GM23338 (cell line): ENCODE measurements at regions not wholly inside any gene's neighbourhood (a gene's known extent, or its start where the extent isn't known, plus 50 kb on each side); places are given as distances from the start of the nearest gene placed in this dataset.

Experiments
- CREB1 ChIP-seq: fragments of 250-450 bp; sonication (Bioruptor Pico); IDR thresholded peaks from 2 replicates; pipeline ENCODE4 v1.5.0; 2020; ENCODE audit warnings: low read depth, mild to moderate bottlenecking, moderate library complexity
- CTCF ChIP-seq, 2 experiments: fragments of 200-600 bp in 1 of 2; sonication (generic) in 1 of 2; conservative IDR thresholded peaks; 2 replicates each; pipeline versions ENCODE4 v1.5.1 to v1.6.1; 2016 to 2017; ENCODE audit warnings: antibody characterized with exemption in 2 of 2, low read depth in 2 of 2, mild to moderate bottlenecking in 2 of 2, moderate library complexity in 1 of 2
- ETS1 ChIP-seq: IDR thresholded peaks from 2 replicates; pipeline ENCODE4 v1.6.1; 2016; ENCODE audit warnings: antibody characterized with exemption
- EZH2 ChIP-seq: fragments of 200-600 bp; sonication (generic); IDR thresholded peaks from one replicate; pipeline ENCODE4 v1.8.0; 2017; ENCODE audit warnings: antibody characterized with exemption, mild to moderate bottlenecking, low read depth; ENCODE audit not compliant: unreplicated experiment
- EZH2phosphoT487 ChIP-seq: fragments of 200-600 bp; sonication (generic); IDR thresholded peaks from one replicate; pipeline ENCODE4 v1.8.1; 2018; ENCODE audit warnings: antibody characterized with exemption; ENCODE audit not compliant: unreplicated experiment
- JUNB ChIP-seq: IDR thresholded peaks from one replicate; pipeline ENCODE4 v1.6.1; 2016; ENCODE audit warnings: antibody characterized with exemption; ENCODE audit not compliant: unreplicated experiment
- POLR2AphosphoS5 ChIP-seq: IDR thresholded peaks from 2 replicates; pipeline ENCODE4 v1.6.1; 2016; ENCODE audit warnings: antibody characterized with exemption, low read depth
- REST ChIP-seq: IDR thresholded peaks from one replicate; pipeline ENCODE4 v1.6.1; 2018; ENCODE audit warnings: antibody characterized with exemption; ENCODE audit not compliant: unreplicated experiment
- STAT1 ChIP-seq: IDR thresholded peaks from one replicate; pipeline ENCODE4 v1.6.1; 2016; ENCODE audit warnings: antibody characterized with exemption; ENCODE audit not compliant: unreplicated experiment
- ZNF114 ChIP-seq: fragments of 250-450 bp; sonication (Bioruptor Pico); IDR thresholded peaks from 2 replicates; pipeline ENCODE4 v1.5.0; 2020; ENCODE audit warnings: mild to moderate bottlenecking, moderate library complexity
- ZNF331 ChIP-seq: fragments of 250-450 bp; sonication (Bioruptor Pico); IDR thresholded peaks from 2 replicates; pipeline ENCODE4 v1.5.0; 2020; ENCODE audit warnings: low read depth, mild to moderate bottlenecking, moderate library complexity

- TF ChIP-seq CTCF (conservative IDR thresholded peaks at IDR 0.05; ENCODE audit: low read depth in 2 of 2) (no peak), ETS1 (no peak), EZH2 (no peak), ZNF331 (CRISPR knock-in tag) (no peak), CREB1 (CRISPR knock-in tag) (no peak), POLR2AphosphoS5 (no peak), JUNB (no peak), STAT1 (no peak), EZH2phosphoT487 (no peak), REST (no peak), ZNF114 (CRISPR knock-in tag) (no peak)
These were observed 68.9 kb upstream of the FZD7 start for GRCh38 chr2:201964631-201965206.
